Esophagus muscularis mucosa (tissue), 4 donors: ENCODE measurements at regions not wholly inside any gene's neighbourhood (a gene's known extent, or its start where the extent isn't known, plus 50 kb on each side); places are given as distances from the start of the nearest gene placed in this dataset.
"Not testable (repeated sequence)": the region's sequence is repeated elsewhere in the genome, so short reads cannot be mapped to it uniquely, and the experiment has no call there.

Experiments
- DNase-seq: peaks from one replicate; pipeline ENCODE4 v3.0.0-alpha.2; 2017; ENCODE audit errors: extremely low spot score
- H3K27ac ChIP-seq, 4 donors: fragments of 200-600 bp; sonication (generic); replicated peaks in 1 of 4; 1 replicate in 3 of 4; 2 replicates in 1 of 4; pipeline ENCODE4 v1.5.1; 2016 to 2019; ENCODE audit warnings: mild to moderate bottlenecking in 1 of 4
- H3K27me3 ChIP-seq, 4 donors: fragments of 200-600 bp; sonication (generic); one replicate each; pipeline versions ENCODE4 v1.5.1 to v1.6.0; 2016 to 2019
- H3K36me3 ChIP-seq, 4 donors: fragments of 200-600 bp; sonication (generic); one replicate each; pipeline ENCODE4 v1.5.1; 2016 to 2019
- H3K4me1 ChIP-seq, 4 donors: fragments of 200-600 bp; sonication (generic); one replicate each; pipeline ENCODE4 v1.5.1; 2016 to 2019
- H3K4me3 ChIP-seq, 4 donors: fragments of 200-600 bp; sonication (generic); 1 replicate in 2 of 4; 2 replicates in 2 of 4; pipeline ENCODE4 v1.5.1; 2016 to 2019; ENCODE audit warnings: mild to moderate bottlenecking in 4 of 4, moderate library complexity in 1 of 4
- H3K9me3 ChIP-seq, 4 donors: fragments of 200-600 bp; sonication (generic); 1 replicate in 3 of 4; 2 replicates in 1 of 4; pipeline ENCODE4 v1.5.1; 2016 to 2019
- EP300 ChIP-seq: sonication (generic); formaldehyde crosslinking; IDR thresholded peaks from one replicate; pipeline ENCODE4 v1.6.1; 2017; ENCODE audit warnings: antibody characterized with exemption
- POLR2A ChIP-seq: fragments of 450-650 bp; IDR thresholded peaks from one replicate; pipeline ENCODE4 v1.6.1; 2017; ENCODE audit warnings: antibody characterized with exemption, moderate library complexity, mild to moderate bottlenecking, low read depth
- POLR2AphosphoS5 ChIP-seq, 2 donors: sonication (generic); formaldehyde crosslinking; IDR thresholded peaks; one replicate each; pipeline ENCODE4 v1.6.1; 2017; ENCODE audit warnings: antibody characterized with exemption in 2 of 2
- WGBS: methylation state at CpG from one replicate; pipeline ENCODE4 v1.1.5; 2018; 5-methylcytosine and 5-hydroxymethylcytosine counted together
- intact Hi-C: fragments of 100-400 bp; cut with DNase I; formaldehyde crosslinking; loops from one replicate; pipeline ENCODE4 v1.15.1; 2023
- TF ChIP-seq, protein P1 (sequence below), 3 experiments: fragments of 200-600 bp in 2 of 3; fragments of 450-650 bp in 1 of 3; sonication (generic) in 2 of 3; IDR thresholded peaks; one replicate each; pipeline ENCODE4 v1.5.1; 2017 to 2019; ENCODE audit warnings: antibody characterized with exemption in 3 of 3, mild to moderate bottlenecking in 2 of 3, moderate library complexity in 1 of 3

DNA sequence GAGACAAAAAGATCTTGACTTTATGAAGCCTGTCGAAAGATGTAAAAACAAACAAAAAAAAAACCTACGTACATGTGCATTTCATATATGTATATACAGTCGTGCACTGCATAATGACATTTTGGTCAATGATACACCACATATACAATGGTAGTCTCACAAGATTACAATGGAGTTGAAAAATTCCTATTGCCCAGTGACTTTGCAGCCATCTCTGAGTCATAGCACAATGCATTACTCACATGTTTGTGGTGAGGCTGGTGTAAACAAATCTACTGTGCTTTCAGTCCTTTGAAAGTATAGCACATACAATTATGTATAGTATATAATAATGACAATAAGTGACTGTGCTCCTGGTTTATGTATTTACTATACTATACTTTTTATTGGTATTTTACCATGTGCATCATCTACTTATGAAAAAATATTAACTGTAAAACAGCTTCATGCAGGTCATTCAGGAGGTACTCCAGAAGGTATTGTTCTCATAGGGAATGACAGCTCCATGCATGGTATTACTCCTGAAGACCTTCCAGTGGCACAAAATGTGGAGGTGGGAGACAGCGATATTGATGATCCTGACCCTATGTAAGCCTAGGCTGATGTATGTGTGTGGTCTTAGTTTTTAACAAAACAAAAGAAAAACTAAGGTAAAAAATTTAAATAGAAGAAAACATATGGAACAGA lies 73.7 kb upstream of the FST start:
- no peak for DNase-seq
- WGBS: 93% methylated on average over 4 of the region's 4 CpGs
- H3K9me3 ChIP-seq: no peaks in the 10 kb centered on the region
- no peak overlapping the region for H3K27ac ChIP-seq
- H3K4me1 ChIP-seq: peaks cover 0 to 6% (median 0%) of the 10 kb centered on the region in 4 donors
- no peak overlapping the region for H3K4me3 ChIP-seq
- no peak for TF ChIP-seq POLR2AphosphoS5 (IDR thresholded peaks at IDR 0.05)
- no peak for TF ChIP-seq POLR2A
- no peak for TF ChIP-seq EP300
- TF ChIP-seq, protein P1, sequence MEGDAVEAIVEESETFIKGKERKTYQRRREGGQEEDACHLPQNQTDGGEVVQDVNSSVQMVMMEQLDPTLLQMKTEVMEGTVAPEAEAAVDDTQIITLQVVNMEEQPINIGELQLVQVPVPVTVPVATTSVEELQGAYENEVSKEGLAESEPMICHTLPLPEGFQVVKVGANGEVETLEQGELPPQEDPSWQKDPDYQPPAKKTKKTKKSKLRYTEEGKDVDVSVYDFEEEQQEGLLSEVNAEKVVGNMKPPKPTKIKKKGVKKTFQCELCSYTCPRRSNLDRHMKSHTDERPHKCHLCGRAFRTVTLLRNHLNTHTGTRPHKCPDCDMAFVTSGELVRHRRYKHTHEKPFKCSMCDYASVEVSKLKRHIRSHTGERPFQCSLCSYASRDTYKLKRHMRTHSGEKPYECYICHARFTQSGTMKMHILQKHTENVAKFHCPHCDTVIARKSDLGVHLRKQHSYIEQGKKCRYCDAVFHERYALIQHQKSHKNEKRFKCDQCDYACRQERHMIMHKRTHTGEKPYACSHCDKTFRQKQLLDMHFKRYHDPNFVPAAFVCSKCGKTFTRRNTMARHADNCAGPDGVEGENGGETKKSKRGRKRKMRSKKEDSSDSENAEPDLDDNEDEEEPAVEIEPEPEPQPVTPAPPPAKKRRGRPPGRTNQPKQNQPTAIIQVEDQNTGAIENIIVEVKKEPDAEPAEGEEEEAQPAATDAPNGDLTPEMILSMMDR (IDR thresholded peaks at IDR 0.05): no peak
- no peaks in the 10 kb centered on the region for H3K36me3 ChIP-seq
- intact Hi-C loops: no loop called here
- no peaks in the 10 kb centered on the region for H3K27me3 ChIP-seq

DNA sequence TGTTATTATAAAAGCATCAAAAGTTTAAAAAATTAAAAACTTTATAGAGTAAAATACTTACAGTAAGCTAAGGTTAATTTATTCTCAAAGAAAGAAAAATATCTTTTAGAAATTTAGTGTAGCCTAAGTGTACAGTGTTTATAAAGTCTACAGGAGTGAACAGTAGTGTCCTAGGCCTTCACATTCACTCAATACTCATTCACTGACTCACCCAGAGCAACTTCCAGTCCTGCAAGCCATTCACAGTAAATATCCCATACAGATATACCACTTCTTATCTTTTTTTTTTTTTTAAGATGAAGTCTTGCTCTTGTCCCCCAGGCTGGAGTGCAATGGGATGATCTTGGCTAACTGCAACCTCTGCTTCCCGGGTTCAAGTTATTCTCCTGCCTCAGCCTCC lies 73.1 kb upstream of the FST start:
- H3K27ac ChIP-seq: no peak overlapping the region
- H3K4me1 ChIP-seq: peaks cover 0 to 6% (median 0%) of the 10 kb centered on the region in 4 donors
- no peaks in the 10 kb centered on the region for H3K9me3 ChIP-seq
- intact Hi-C loops: no loop called here
- DNase-seq: no peak
- TF ChIP-seq POLR2A: no peak
- TF ChIP-seq POLR2AphosphoS5 (IDR thresholded peaks at IDR 0.05): no peak
- TF ChIP-seq EP300: no peak
- TF ChIP-seq, protein P1 (IDR thresholded peaks at IDR 0.05): no peak
- no peaks in the 10 kb centered on the region for H3K27me3 ChIP-seq
- H3K4me3 ChIP-seq: no peak overlapping the region
- H3K36me3 ChIP-seq: no peaks in the 10 kb centered on the region
- 91% methylated on average over 1 of the region's 1 CpG for WGBS

DNA sequence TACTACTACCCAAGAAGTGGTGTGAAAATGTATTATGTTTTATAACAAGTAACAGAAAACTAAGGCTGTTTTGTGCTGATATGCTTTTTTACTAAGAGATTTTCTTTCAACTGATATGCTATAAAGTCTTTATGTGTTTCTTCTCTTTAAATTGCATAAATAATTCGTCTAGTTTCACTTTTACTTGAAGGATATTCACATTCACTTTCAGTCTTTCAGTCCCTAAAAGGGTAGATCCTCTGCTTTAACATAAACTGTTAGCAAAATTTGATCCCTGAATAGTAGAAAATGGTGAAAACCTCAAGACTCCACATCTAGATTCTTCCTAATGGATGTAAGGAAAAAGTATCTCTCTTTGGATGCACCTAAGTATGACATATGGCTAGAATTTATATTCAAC lies 69.0 kb upstream of the FST start:
- no peaks in the 10 kb centered on the region for H3K9me3 ChIP-seq
- H3K27ac ChIP-seq: no peak overlapping the region
- H3K4me1 ChIP-seq: no peaks in the 10 kb centered on the region
- intact Hi-C loops: no loop called here
- no peak overlapping the region for H3K4me3 ChIP-seq
- H3K36me3 ChIP-seq: no peaks in the 10 kb centered on the region
- TF ChIP-seq, protein P1 (IDR thresholded peaks at IDR 0.05): no peak
- no peaks in the 10 kb centered on the region for H3K27me3 ChIP-seq
- WGBS: 40% methylated on average over 1 of the region's 1 CpG
- DNase-seq: no peak

DNA sequence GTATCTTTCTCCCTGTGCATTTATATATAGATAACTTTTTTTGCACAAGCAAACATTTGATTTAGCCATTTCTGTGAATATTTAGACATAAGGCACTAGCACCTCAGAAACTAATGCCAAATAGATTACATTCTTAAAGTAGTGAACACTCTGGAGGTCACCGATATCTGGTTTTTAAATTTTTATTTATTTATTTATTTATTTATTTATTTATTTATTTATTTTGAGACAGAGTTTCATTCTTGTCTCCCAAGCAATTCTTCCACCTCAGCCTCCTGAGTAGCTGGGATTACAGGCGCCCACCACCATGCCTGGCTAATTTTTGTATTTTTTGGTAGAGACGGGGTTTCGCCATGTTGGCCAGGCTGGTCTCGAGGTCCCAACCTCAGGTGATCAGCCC lies 67.9 kb upstream of the FST start:
- DNase-seq, H3K9me3 ChIP-seq, H3K4me1 ChIP-seq, H3K27ac ChIP-seq, H3K36me3 ChIP-seq, H3K27me3 ChIP-seq, intact Hi-C loops, H3K4me3 ChIP-seq: not testable (repeated sequence)
- 91% methylated on average over 5 of the region's 5 CpGs for WGBS

DNA sequence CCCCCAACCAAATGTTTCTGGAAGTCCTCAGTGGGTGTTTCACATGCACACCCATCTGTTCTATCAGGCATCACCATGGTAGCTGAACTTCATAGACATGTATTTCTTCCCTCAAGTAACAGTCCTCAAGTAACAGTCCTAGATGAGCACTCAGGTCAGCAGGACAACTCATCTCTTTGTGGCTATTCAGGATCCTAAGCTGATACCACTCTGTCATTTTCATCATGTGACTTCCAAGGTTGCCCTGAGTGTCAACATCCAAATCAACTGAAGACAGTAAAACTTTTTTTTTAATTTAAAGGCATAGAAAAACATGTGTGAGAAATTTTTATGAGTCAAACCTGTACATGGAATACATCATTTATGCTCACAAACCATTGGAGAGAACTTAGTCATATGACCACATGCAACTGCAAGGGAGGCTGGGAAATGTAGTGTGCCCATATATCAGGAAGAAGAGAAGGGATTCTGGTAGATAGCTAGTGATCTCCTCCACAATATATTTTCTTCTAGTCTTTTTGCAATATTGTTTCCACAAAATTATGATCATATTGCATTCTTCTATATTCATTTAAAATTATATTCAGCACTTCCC lies 64.2 kb upstream of the FST start:
- no peaks in the 10 kb centered on the region for H3K4me1 ChIP-seq
- no peak overlapping the region for H3K27ac ChIP-seq
- no peak overlapping the region for H3K4me3 ChIP-seq
- H3K27me3 ChIP-seq: no peaks in the 10 kb centered on the region
- TF ChIP-seq POLR2AphosphoS5 (IDR thresholded peaks at IDR 0.05) (no peak), EP300 (no peak), POLR2A (no peak)
- TF ChIP-seq, protein P1 (IDR thresholded peaks at IDR 0.05): no peak
- intact Hi-C loops: no loop called here
- H3K9me3 ChIP-seq: no peaks in the 10 kb centered on the region
- no peak for DNase-seq
- H3K36me3 ChIP-seq: no peaks in the 10 kb centered on the region
